Ovary (tissue), 3 donors: ENCODE measurements at regions not wholly inside any gene's neighbourhood (a gene's known extent, or its start where the extent isn't known, plus 50 kb on each side); places are given as distances from the start of the nearest gene placed in this dataset.

Experiments
- CTCF ChIP-seq, 3 donors: fragments of 450-650 bp in 2 of 3; fragments of 200-600 bp in 1 of 3; IDR thresholded peaks; one replicate each; pipeline versions ENCODE4 v1.5.1 to v1.8.0; 2016 to 2022; ENCODE audit warnings: antibody characterized with exemption in 3 of 3, mild to moderate bottlenecking in 1 of 3
- POLR2A ChIP-seq: fragments of 450-650 bp; IDR thresholded peaks from one replicate; pipeline ENCODE4 v1.6.1; 2017; ENCODE audit warnings: antibody characterized with exemption, mild to moderate bottlenecking, moderate library complexity
- donor health status: DM: no; HTN: no; CAD: no.

- no peak for TF ChIP-seq POLR2A
- no peak for TF ChIP-seq CTCF (IDR thresholded peaks at IDR 0.05)
These were observed 99.5 kb upstream of the MCTP2 start for GRCh38 chr15:94131875-94132274.
